ENCODE measurements at regions not wholly inside any gene's neighbourhood (a gene's known extent, or its start where the extent isn't known, plus 50 kb on each side); places are given as distances from the start of the nearest gene placed in this dataset.
A peak's percentile ranks its signal among the peaks of the same experiment; 100 is the strongest.

- POLR2A ChIA-PET (ENCODE audit: low non-redundant PET) = no interaction called here
- CTCF ChIA-PET = no interaction called here
- no peak for TF ChIP-seq CTCF (conservative IDR thresholded peaks at IDR 0.05; ENCODE audit: low read depth, low read length)
- TF ChIP-seq EZH2 (IDR thresholded peaks at IDR 0.05; ENCODE audit: borderline replicate concordance, low read depth, low read length, poor library complexity, severe bottlenecking) = no peak
- intact Hi-C loops (cut with micrococcal nuclease; ENCODE audit: unreplicated experiment) = no loop called here
- Histone ChIP-seq H3K36me3 (ENCODE audit: insufficient read depth, low read length, poor library complexity, severe bottlenecking) (no peaks in the 10 kb centered on the region), H3K9me3 (ENCODE audit: low read depth, low read length, poor library complexity, severe bottlenecking) (no peaks in the 10 kb centered on the region), H3K27me3 (replicated peaks; ENCODE audit: insufficient read depth, low read depth, low read length, poor library complexity) (no peaks in the 10 kb centered on the region), H3K4me3 (ENCODE audit: low read depth, low read length, poor library complexity, severe bottlenecking) (no peak overlapping the region), H3K4me1 (ENCODE audit: insufficient read depth, low read length, poor library complexity, severe bottlenecking) (no peaks in the 10 kb centered on the region), H3K27ac (ENCODE audit: low read depth, low read length, poor library complexity, severe bottlenecking) (no peak overlapping the region)
- no TSS peak for BruUV-seq (replicated peaks)
- DNase-seq (ENCODE audit: low spot score) = no peak
Measured at GRCh38 chr10:61335359-61335758, 117.8 kb downstream of the TMEM26 start.

- Histone ChIP-seq H3K36me3 (ENCODE audit: insufficient read depth, low read length, poor library complexity, severe bottlenecking) (no peaks in the 10 kb centered on the region), H3K27ac (ENCODE audit: low read depth, low read length, poor library complexity, severe bottlenecking) (no peak overlapping the region), H3K9me3 (ENCODE audit: low read depth, low read length, poor library complexity, severe bottlenecking) (peaks cover 12% of the 10 kb centered on the region), H3K27me3 (replicated peaks; ENCODE audit: insufficient read depth, low read depth, low read length, poor library complexity) (no peaks in the 10 kb centered on the region), H3K4me1 (ENCODE audit: insufficient read depth, low read length, poor library complexity, severe bottlenecking) (no peaks in the 10 kb centered on the region), H3K4me3 (ENCODE audit: low read depth, low read length, poor library complexity, severe bottlenecking) (no peak overlapping the region)
- CTCF ChIA-PET = no interaction called here
- BruUV-seq (replicated peaks) = no TSS peak
- TF ChIP-seq CTCF (conservative IDR thresholded peaks at IDR 0.05; ENCODE audit: low read depth, low read length) (no peak), EZH2 (IDR thresholded peaks at IDR 0.05; ENCODE audit: borderline replicate concordance, low read depth, low read length, poor library complexity, severe bottlenecking) (no peak)
- peak; percentile 15 for DNase-seq (ENCODE audit: low spot score)
- intact Hi-C loops (cut with micrococcal nuclease; ENCODE audit: unreplicated experiment) = no loop called here
- POLR2A ChIA-PET (ENCODE audit: low non-redundant PET) = interaction anchor here (0.5 kb wide), 1 partner anchor 116 kb away, joined by 8 read pairs; no protein-coding TSS in a partner anchor
Measured at GRCh38 chr10:61332581-61332980, 120.6 kb downstream of the TMEM26 start.

- ChIA-PET CTCF (no interaction called here), POLR2A (ENCODE audit: low non-redundant PET) (no interaction called here)
- TF ChIP-seq EZH2 (IDR thresholded peaks at IDR 0.05; ENCODE audit: borderline replicate concordance, low read depth, low read length, poor library complexity, severe bottlenecking) (no peak), CTCF (conservative IDR thresholded peaks at IDR 0.05; ENCODE audit: low read depth, low read length) (no peak)
- H3K4me3 ChIP-seq (ENCODE audit: low read depth, low read length, poor library complexity, severe bottlenecking) = no peak overlapping the region
- peaks cover 12% of the 10 kb centered on the region for H3K9me3 ChIP-seq (ENCODE audit: low read depth, low read length, poor library complexity, severe bottlenecking)
- intact Hi-C loops (cut with micrococcal nuclease; ENCODE audit: unreplicated experiment) = no loop called here
- H3K27me3 ChIP-seq (replicated peaks; ENCODE audit: insufficient read depth, low read depth, low read length, poor library complexity) = no peaks in the 10 kb centered on the region
- no peaks in the 10 kb centered on the region for H3K4me1 ChIP-seq (ENCODE audit: insufficient read depth, low read length, poor library complexity, severe bottlenecking)
- no peaks in the 10 kb centered on the region for H3K36me3 ChIP-seq (ENCODE audit: insufficient read depth, low read length, poor library complexity, severe bottlenecking)
- H3K27ac ChIP-seq (ENCODE audit: low read depth, low read length, poor library complexity, severe bottlenecking) = no peak overlapping the region
- no peak for DNase-seq (ENCODE audit: low spot score)
- BruUV-seq (replicated peaks) = no TSS peak
Measured at GRCh38 chr10:61330669-61331068, 122.5 kb downstream of the TMEM26 start.
